ENCODE measurements at regions not wholly inside any gene's neighbourhood (a gene's known extent, or its start where the extent isn't known, plus 50 kb on each side); places are given as distances from the start of the nearest gene placed in this dataset.

DNA sequence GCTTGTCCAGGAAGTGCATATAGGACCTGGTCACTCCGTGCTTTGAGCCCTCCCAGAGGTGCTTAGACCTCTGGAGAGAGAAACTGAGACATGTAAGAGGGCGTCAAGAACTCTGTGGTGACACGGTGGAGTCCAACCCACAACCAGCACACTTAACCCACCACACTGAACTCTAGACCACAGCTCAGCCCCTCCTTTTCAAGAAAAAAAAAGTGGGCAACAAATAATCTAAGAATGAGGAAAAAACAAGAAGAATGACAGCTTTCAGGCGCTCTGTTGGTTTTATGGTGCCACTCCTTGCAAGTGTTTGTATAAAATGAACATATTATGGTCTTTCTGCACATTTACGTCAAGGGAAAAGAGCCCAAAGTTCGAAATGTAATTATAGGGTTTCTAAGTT, 50.2 kb upstream of the SNAPC3 start:
- H3F3A ChIP-seq (ENCODE audit: low read depth): no peaks in the 10 kb centered on the region
- no peaks in the 10 kb centered on the region for H3K9me2 ChIP-seq (replicated peaks; ENCODE audit: low read depth, low read length)
- H3K9me3 ChIP-seq (ENCODE audit: insufficient read depth, low read depth, low read length): no peaks in the 10 kb centered on the region
- H3K79me2 ChIP-seq (ENCODE audit: insufficient read depth, low read length): no peaks in the 10 kb centered on the region
- no peaks in the 10 kb centered on the region for H4K20me1 ChIP-seq (ENCODE audit: insufficient read depth, low read length, poor library complexity, severe bottlenecking)
- no peaks in the 10 kb centered on the region for H3K27me3 ChIP-seq (ENCODE audit: insufficient read depth, low read length, poor library complexity, severe bottlenecking)
- H3K9ac ChIP-seq (ENCODE audit: low read depth, low read length, poor library complexity, severe bottlenecking): no peak overlapping the region
- no peak overlapping the region for H3K4me2 ChIP-seq (ENCODE audit: low read depth, low read length, poor library complexity, severe bottlenecking)
- H3K4me1 ChIP-seq (ENCODE audit: insufficient read depth, low read length, poor library complexity, severe bottlenecking): no peaks in the 10 kb centered on the region
- H3K36me3 ChIP-seq (ENCODE audit: insufficient read depth, low read length): no peaks in the 10 kb centered on the region
- no peak overlapping the region for H3K4me3 ChIP-seq (ENCODE audit: low read length, poor library complexity, severe bottlenecking)
- TF ChIP-seq, protein P1, sequence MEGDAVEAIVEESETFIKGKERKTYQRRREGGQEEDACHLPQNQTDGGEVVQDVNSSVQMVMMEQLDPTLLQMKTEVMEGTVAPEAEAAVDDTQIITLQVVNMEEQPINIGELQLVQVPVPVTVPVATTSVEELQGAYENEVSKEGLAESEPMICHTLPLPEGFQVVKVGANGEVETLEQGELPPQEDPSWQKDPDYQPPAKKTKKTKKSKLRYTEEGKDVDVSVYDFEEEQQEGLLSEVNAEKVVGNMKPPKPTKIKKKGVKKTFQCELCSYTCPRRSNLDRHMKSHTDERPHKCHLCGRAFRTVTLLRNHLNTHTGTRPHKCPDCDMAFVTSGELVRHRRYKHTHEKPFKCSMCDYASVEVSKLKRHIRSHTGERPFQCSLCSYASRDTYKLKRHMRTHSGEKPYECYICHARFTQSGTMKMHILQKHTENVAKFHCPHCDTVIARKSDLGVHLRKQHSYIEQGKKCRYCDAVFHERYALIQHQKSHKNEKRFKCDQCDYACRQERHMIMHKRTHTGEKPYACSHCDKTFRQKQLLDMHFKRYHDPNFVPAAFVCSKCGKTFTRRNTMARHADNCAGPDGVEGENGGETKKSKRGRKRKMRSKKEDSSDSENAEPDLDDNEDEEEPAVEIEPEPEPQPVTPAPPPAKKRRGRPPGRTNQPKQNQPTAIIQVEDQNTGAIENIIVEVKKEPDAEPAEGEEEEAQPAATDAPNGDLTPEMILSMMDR (conservative IDR thresholded peaks at IDR 0.05; ENCODE audit: low read length): no peak
- no peak for TF ChIP-seq EZH2phosphoT487 (IDR thresholded peaks at IDR 0.05; ENCODE audit: borderline replicate concordance)
- H2AFZ ChIP-seq (ENCODE audit: low read length): no peak overlapping the region

DNA sequence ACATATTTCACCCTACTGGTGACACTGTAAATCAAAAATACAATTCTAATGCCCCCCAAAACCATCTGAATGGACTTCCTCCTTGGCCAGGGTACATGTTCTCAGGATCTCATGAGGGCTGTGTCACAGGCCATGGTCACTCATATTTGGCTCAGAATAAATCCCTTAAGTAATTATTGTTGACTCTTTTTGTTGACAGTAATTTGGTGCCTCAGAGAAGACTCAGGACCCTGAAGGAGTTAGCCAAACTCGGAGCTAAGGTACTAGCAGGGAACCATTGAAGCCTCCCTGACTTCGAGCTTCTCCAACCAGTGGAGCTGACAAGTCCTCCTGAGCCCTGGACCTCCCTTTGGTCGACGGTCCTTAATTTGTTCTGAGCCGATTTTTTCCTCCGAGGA, 51.2 kb upstream of the SNAPC3 start:
- H3K27me3 ChIP-seq (ENCODE audit: insufficient read depth, low read length, poor library complexity, severe bottlenecking): no peaks in the 10 kb centered on the region
- H3K4me3 ChIP-seq (ENCODE audit: low read length, poor library complexity, severe bottlenecking): no peak overlapping the region
- no peak overlapping the region for H2AFZ ChIP-seq (ENCODE audit: low read length)
- H3K9me2 ChIP-seq (replicated peaks; ENCODE audit: low read depth, low read length): no peaks in the 10 kb centered on the region
- H4K20me1 ChIP-seq (ENCODE audit: insufficient read depth, low read length, poor library complexity, severe bottlenecking): no peaks in the 10 kb centered on the region
- H3K9me3 ChIP-seq (ENCODE audit: insufficient read depth, low read depth, low read length): no peaks in the 10 kb centered on the region
- no peak for TF ChIP-seq EZH2phosphoT487 (IDR thresholded peaks at IDR 0.05; ENCODE audit: borderline replicate concordance)
- TF ChIP-seq, protein P1 (conservative IDR thresholded peaks at IDR 0.05; ENCODE audit: low read length): no peak
- no peaks in the 10 kb centered on the region for H3F3A ChIP-seq (ENCODE audit: low read depth)
- no peaks in the 10 kb centered on the region for H3K4me1 ChIP-seq (ENCODE audit: insufficient read depth, low read length, poor library complexity, severe bottlenecking)
- H3K9ac ChIP-seq (ENCODE audit: low read depth, low read length, poor library complexity, severe bottlenecking): no peak overlapping the region
- H3K4me2 ChIP-seq (ENCODE audit: low read depth, low read length, poor library complexity, severe bottlenecking): no peak overlapping the region
- H3K79me2 ChIP-seq (ENCODE audit: insufficient read depth, low read length): no peaks in the 10 kb centered on the region
- no peaks in the 10 kb centered on the region for H3K36me3 ChIP-seq (ENCODE audit: insufficient read depth, low read length)

DNA sequence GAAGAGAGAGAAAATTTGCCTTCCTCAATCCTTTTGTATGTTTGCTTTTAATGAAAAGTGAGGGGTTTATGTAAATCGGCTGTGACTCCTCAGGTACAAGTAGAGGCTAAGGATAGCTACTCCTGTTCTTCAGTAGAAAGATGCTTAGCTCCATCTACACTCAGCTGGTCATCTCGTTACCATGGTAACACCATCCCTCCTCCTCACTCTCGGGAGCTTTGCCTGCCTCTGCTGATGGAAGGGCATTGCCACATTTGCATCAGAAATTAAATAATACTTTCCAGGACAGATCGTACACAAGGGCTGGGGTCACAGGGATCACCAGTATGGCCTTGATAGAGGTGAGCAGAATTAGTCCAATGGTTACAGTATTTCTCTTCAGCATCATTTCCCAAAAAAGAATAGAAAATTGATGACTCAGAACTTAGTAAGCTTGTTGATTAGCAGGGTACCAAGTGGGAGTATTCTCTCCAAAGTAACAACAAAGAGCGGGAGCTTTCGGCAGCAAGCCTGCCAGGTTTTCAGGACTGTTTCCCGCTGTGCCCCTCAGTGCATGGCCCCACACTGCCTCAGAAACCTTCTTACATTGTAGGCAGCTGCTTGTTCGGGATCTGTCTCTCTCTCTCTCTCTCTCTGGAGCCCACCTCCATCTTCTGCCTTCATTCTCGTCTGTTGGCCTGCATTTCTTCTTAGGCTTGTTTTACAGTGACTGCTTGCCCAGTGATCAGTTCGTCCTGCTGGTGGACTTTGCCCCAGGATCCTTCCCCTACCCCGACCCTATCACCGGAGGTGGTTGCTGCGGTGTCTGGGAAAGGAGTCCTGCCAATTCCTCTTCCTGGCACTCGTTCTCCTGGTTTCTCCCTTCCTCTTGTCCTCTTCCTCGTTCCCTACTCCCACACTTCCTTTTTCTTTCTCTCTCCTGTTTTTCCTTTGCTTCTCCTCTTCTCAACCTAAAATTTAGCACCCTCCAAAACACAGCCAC, 51.9 kb upstream of the SNAPC3 start:
- H3K4me3 ChIP-seq (ENCODE audit: low read length, poor library complexity, severe bottlenecking): no peak overlapping the region
- no peaks in the 10 kb centered on the region for H3K9me2 ChIP-seq (replicated peaks; ENCODE audit: low read depth, low read length)
- no peak overlapping the region for H3K9ac ChIP-seq (ENCODE audit: low read depth, low read length, poor library complexity, severe bottlenecking)
- TF ChIP-seq EZH2phosphoT487 (IDR thresholded peaks at IDR 0.05; ENCODE audit: borderline replicate concordance): no peak
- TF ChIP-seq, protein P1 (conservative IDR thresholded peaks at IDR 0.05; ENCODE audit: low read length): no peak
- no peaks in the 10 kb centered on the region for H3K79me2 ChIP-seq (ENCODE audit: insufficient read depth, low read length)
- no peaks in the 10 kb centered on the region for H3K27me3 ChIP-seq (ENCODE audit: insufficient read depth, low read length, poor library complexity, severe bottlenecking)
- H4K20me1 ChIP-seq (ENCODE audit: insufficient read depth, low read length, poor library complexity, severe bottlenecking): no peaks in the 10 kb centered on the region
- no peaks in the 10 kb centered on the region for H3K36me3 ChIP-seq (ENCODE audit: insufficient read depth, low read length)
- H3K4me1 ChIP-seq (ENCODE audit: insufficient read depth, low read length, poor library complexity, severe bottlenecking): no peaks in the 10 kb centered on the region
- no peaks in the 10 kb centered on the region for H3F3A ChIP-seq (ENCODE audit: low read depth)
- H3K9me3 ChIP-seq (ENCODE audit: insufficient read depth, low read depth, low read length): no peaks in the 10 kb centered on the region
- H3K4me2 ChIP-seq (ENCODE audit: low read depth, low read length, poor library complexity, severe bottlenecking): no peak overlapping the region
- no peak overlapping the region for H2AFZ ChIP-seq (ENCODE audit: low read length)
